Psoas muscle (tissue), 7 donors: ENCODE measurements at regions not wholly inside any gene's neighbourhood (a gene's known extent, or its start where the extent isn't known, plus 50 kb on each side); places are given as distances from the start of the nearest gene placed in this dataset.

Source experiments
- ATAC-seq, 4 donors: fragments of 200-7000 bp; cut with Tn5 transposase; one replicate each; pipeline ENCODE4 v1.9.1; 2020; ENCODE audit warnings: moderate library complexity in 3 of 4, mild to moderate bottlenecking in 2 of 4
- DNase-seq, 2 donors: peaks; one replicate each; pipeline ENCODE4 v3.0.0-alpha.2; 2020
- H3K27ac ChIP-seq: fragments of 200-600 bp; one replicate; pipeline ENCODE4 v1.8.0; 2022
- H3K27me3 ChIP-seq, 3 donors: fragments of 200-600 bp in 1 of 3; one replicate each; pipeline versions ENCODE4 v1.6.1 to v1.8.0; 2013 to 2022; ENCODE audit warnings: low read length in 2 of 3, mild to moderate bottlenecking in 2 of 3, moderate library complexity in 1 of 3; ENCODE audit not compliant: insufficient read depth in 3 of 3
- H3K36me3 ChIP-seq, 2 donors: fragments of 200-600 bp in 1 of 2; one replicate each; pipeline versions ENCODE4 v1.6.1 to v1.8.0; 2013 to 2022; ENCODE audit warnings: low read depth in 1 of 2, mild to moderate bottlenecking in 1 of 2, moderate library complexity in 1 of 2; ENCODE audit not compliant: insufficient read depth in 1 of 2
- H3K4me1 ChIP-seq: fragments of 200-600 bp; one replicate; pipeline ENCODE4 v1.8.0; 2022
- H3K4me3 ChIP-seq: fragments of 200-600 bp; one replicate; pipeline ENCODE4 v1.8.0; 2022; ENCODE audit warnings: mild to moderate bottlenecking
- H3K9me3 ChIP-seq: fragments of 200-600 bp; one replicate; pipeline ENCODE4 v1.8.0; 2022
- WGBS, 3 donors: extraction: QIAGEN DNeasy Blood & Tissue Kit; methylation state at CpG; one replicate each; pipeline versions ENCODE4 v1.1.6 to v1.1.7; 2013; 5-methylcytosine and 5-hydroxymethylcytosine counted together
- intact Hi-C, 2 donors: fragments of 100-400 bp; cut with DNase I; formaldehyde crosslinking; loops; one replicate each; pipeline versions ENCODE4 v1.11.0 to v1.14.2; 2022
- TF ChIP-seq, protein P1 (sequence below): fragments of 200-600 bp; IDR thresholded peaks from one replicate; pipeline ENCODE4 v1.8.0; 2022; ENCODE audit warnings: antibody characterized with exemption
- donor health status: healthy with polysubstance abuse.
- donor health status: DM: no; HTN: no; CAD: no; lungs with moderate emphysema.
- donor health status: Bipolar disorder and iron deficiency.
- donor health status: healthy.
- donor health status: DM: yes; HTN: yes; CAD: no.
- donor health status: DM: no; HTN: no; CAD: no.
- donor health status: DM: yes; HTN: yes; CAD: no.

DNA sequence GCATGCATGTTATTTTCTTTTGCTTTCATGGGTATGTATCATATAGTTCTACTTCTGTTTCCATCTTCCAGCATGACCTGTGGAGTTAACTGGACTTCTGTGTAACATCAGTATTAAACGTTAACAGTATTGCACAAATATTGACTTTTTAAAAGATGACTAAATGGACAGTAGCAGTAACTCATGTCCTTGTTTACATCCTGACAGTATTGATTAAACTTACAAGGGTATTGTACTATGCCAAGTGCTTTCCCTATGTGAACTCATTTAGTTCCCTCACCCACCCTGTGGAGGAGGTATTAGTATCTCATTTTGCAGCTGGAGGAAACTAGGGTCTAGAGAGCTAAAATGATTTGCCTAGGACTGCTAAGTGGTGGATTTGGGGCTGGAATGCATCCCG, 128.7 kb upstream of the SLC10A2 start:
- H3K9me3 ChIP-seq, result no peaks in the 10 kb centered on the region
- H3K36me3 ChIP-seq, result no peaks in the 10 kb centered on the region
- H3K4me1 ChIP-seq, result no peaks in the 10 kb centered on the region
- H3K4me3 ChIP-seq, result no peak overlapping the region
- H3K27ac ChIP-seq, result no peak overlapping the region
- 71 to 72% (median 71%) methylated on average over 2 of the region's 2 CpGs for WGBS, 3 donors
- H3K27me3 ChIP-seq, result no peaks in the 10 kb centered on the region
- TF ChIP-seq, protein P1, sequence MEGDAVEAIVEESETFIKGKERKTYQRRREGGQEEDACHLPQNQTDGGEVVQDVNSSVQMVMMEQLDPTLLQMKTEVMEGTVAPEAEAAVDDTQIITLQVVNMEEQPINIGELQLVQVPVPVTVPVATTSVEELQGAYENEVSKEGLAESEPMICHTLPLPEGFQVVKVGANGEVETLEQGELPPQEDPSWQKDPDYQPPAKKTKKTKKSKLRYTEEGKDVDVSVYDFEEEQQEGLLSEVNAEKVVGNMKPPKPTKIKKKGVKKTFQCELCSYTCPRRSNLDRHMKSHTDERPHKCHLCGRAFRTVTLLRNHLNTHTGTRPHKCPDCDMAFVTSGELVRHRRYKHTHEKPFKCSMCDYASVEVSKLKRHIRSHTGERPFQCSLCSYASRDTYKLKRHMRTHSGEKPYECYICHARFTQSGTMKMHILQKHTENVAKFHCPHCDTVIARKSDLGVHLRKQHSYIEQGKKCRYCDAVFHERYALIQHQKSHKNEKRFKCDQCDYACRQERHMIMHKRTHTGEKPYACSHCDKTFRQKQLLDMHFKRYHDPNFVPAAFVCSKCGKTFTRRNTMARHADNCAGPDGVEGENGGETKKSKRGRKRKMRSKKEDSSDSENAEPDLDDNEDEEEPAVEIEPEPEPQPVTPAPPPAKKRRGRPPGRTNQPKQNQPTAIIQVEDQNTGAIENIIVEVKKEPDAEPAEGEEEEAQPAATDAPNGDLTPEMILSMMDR, result no peak
- intact Hi-C loops, result no loop called here
- ATAC-seq, result no peak
- no peak for DNase-seq

DNA sequence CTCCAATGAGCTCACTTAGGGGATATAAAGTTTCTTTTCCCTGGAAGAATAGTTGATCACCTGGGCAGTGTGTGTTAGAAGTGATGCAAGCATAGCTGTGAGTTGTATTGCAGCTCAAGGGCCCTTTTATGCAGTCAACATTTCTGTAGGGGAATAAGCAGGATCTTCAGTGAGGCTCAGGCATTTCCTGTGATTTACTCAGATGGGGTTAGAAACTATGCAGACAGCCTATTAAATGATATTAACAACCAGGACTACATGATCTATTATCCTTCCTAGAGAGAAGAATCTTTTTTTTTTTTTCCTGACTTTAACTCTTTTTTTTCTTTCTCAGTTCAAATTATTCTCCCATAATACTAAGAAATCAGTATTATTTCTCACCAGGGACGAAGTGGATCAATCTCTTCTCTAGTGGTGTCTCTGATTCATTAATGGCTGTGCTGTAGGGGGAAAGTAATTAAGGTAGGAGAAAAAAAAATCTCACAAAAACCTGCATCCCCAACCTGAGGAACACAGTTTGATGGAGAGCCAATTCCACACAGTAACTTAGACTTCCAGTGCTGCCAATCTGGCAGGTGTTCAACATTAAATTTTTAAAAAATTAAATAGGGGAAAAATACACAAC, 126.4 kb upstream of the SLC10A2 start:
- Histone ChIP-seq H3K27ac (no peak overlapping the region), H3K4me3 (no peak overlapping the region), H3K36me3 (no peaks in the 10 kb centered on the region), H3K9me3 (no peaks in the 10 kb centered on the region), H3K27me3 (no peaks in the 10 kb centered on the region), H3K4me1 (no peaks in the 10 kb centered on the region)
- ATAC-seq, result no peak
- 88 to 90% (median 89%) methylated on average over 1 of the region's 1 CpG for WGBS, 3 donors
- TF ChIP-seq, protein P1, result no peak
- DNase-seq, result no peak
- intact Hi-C loops, result no loop called here

GRCh38 chr13:103190841-103191240, 124.6 kb upstream of the SLC10A2 start:
- TF ChIP-seq, protein P1, result no peak
- Histone ChIP-seq H3K36me3 (no peaks in the 10 kb centered on the region), H3K9me3 (no peaks in the 10 kb centered on the region), H3K27me3 (no peaks in the 10 kb centered on the region), H3K27ac (no peak overlapping the region), H3K4me3 (no peak overlapping the region), H3K4me1 (no peaks in the 10 kb centered on the region)
- 77 to 82% (median 78%) methylated on average over 1 of the region's 1 CpG for WGBS, 3 donors
- intact Hi-C loops, result no loop called here
- no peak for ATAC-seq
- DNase-seq, result no peak

- Histone ChIP-seq H3K36me3 (no peaks in the 10 kb centered on the region), H3K4me1 (no peaks in the 10 kb centered on the region), H3K27ac (no peak overlapping the region), H3K9me3 (no peaks in the 10 kb centered on the region), H3K4me3 (no peak overlapping the region), H3K27me3 (no peaks in the 10 kb centered on the region)
- TF ChIP-seq, protein P1, result peak; percentile 25
- ATAC-seq, result no peak
- DNase-seq, result no peak
- intact Hi-C loops, result no loop called here
- WGBS, 3 donors, result 22 to 37% (median 27%) methylated on average over 3 of the region's 3 CpGs
These were observed 122.6 kb upstream of the SLC10A2 start for GRCh38 chr13:103188713-103189326.

DNA sequence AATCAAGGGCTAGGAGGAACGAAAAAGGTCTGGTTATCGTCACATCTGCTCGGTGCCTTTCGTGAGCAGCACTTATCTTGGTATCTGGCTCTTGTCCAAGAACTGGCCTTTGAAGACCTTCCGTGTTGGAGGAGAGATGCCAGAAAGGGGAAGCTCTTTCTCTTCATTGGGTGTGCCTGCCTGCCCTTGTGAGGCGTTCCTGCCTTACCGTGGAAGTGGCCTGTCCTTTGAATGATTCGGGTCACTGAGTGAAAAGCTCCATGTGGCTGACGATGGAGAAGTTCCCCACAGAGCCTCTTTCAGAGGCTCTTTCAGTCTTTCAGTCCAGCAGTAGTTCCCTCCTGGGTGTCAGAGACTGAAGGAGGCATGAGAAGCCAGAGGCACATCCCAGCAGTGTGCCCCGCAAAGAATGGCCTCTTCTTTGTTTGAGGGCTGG, 121.5 kb upstream of the SLC10A2 start:
- Histone ChIP-seq H3K27me3 (no peaks in the 10 kb centered on the region), H3K9me3 (no peaks in the 10 kb centered on the region), H3K27ac (no peak overlapping the region), H3K4me1 (no peaks in the 10 kb centered on the region), H3K4me3 (no peak overlapping the region), H3K36me3 (no peaks in the 10 kb centered on the region)
- intact Hi-C loops, result no loop called here
- TF ChIP-seq, protein P1, result no peak
- ATAC-seq (no peak), DNase-seq (no peak)
- 67 to 75% (median 73%) methylated on average over 10 of the region's 10 CpGs for WGBS, 3 donors
